HG02798 (cell line): ENCODE measurements at regions not wholly inside any gene's neighbourhood (a gene's known extent, or its start where the extent isn't known, plus 50 kb on each side); places are given as distances from the start of the nearest gene placed in this dataset.

Experiments used
- ATAC-seq: cut with Tn5 transposase; IDR thresholded peaks from one replicate; pipeline ENCODE4 v1.9.1; 2021; ENCODE audit warnings: mild to moderate bottlenecking; ENCODE audit not compliant: unreplicated experiment, poor library complexity

DNA sequence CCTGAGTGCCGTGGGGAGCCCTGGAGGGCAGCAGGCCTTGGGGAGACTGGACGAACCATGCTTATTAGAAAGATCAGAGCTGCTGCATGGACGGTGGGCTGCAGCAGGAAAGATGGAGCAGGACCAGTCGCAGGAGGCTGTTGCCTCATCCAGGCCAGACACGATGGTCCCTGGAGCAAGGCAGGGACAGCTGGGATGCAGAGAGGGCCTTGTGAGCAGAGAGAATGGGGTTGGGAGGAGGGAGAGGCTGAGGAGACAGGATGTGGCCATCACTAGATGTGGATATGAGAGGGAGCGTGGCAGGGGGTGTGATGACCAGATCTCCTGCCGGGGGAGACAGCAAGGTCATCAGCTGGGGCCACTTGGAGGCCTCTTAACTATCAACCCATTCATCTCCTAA, 727.6 kb downstream of the PTPRU start:
- no peak for ATAC-seq

- ATAC-seq, result no peak
Observed at GRCh38 chr1:29962831-29963247, 726.5 kb downstream of the PTPRU start.

DNA sequence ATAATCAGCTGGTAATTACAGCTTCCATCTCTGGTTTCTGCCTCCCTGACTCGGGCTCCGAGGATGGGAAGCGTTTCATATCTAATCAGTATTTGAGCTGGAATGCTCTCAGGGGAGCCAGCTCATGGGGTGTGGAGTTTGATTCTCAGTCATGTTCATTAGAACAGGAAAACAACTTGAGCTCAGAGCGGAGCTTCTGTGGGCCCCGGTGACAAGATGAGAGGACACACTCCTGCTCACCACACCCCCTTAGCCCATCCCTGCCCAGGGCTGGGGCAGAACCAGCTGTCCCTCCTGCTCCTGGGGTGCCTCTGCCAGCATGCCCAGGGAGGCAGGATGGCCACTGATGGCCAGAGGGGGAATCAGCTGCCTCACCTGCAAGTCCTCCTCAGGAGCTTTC, 726.0 kb downstream of the PTPRU start:
- ATAC-seq, result no peak

GRCh38 chr1:29961293-29962059, 725.2 kb downstream of the PTPRU start:
- ATAC-seq, result no peak

- ATAC-seq, result no peak
Observed at GRCh38 chr1:29960876-29961275, 724.6 kb downstream of the PTPRU start.

GRCh38 chr1:29960156-29960755, 723.9 kb downstream of the PTPRU start:
- no peak for ATAC-seq

DNA sequence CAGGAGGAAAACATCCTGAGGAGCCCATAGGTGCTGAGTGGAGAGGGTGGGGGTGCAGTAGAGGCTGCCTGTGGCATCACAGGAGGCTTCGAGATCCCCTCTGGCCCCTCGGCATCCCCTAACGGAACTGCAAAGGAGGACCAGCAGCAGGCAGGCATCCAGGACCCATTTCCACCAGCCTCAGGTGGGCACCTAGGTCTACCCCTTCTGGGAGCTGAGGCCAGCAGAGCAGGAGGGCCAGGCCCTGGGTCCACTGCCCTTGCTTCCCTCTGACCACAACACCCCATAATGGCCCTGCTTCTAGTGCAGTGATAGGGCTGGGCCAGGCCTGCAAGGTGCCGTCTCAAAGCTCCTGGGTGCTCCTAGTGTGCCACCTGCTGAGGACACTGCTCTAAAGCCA, 723.0 kb downstream of the PTPRU start:
- ATAC-seq, result no peak

GRCh38 chr1:29958271-29958670, 721.9 kb downstream of the PTPRU start:
- ATAC-seq, result no peak

- ATAC-seq, result no peak
Observed at GRCh38 chr1:29956349-29957030, 720.2 kb downstream of the PTPRU start.

DNA sequence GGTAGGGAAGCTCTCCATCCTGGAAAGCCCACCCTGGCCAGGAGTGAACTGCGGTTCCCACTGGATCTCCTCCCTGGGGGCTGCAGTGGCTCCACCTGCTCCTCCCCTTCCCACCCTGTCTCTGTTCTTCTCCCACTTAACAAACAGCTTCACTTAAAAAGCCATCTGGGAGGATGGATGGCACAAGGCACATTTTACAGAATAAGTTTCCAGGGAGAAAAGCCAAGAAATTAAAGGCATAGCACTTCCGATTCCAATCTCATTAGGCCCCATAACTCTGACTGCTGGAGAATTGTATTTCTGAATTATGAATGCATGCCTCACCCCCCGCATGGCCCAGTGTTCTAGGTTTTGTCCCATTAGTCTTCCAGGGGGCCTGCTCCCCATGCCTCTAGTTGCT, 718.3 kb downstream of the PTPRU start:
- no peak for ATAC-seq

DNA sequence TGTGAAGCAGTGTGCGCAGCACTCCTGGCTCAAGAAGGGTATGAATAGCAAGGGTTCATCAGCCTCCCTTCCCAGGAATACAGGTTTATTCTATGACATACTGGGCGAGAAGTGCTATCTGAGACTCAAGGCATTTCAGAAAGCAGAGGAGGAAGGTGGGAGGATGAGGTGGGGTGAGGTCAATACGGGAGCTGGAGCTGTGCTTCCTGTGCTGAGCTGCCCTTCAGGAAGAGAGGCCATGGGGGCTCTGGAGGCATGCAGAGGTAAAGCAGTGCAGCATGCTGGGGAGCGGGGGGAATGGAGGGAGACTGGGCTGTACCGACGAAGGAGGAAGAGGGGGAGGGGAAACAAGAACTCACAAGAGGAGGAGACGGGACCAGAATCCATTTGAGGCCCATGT, 717.6 kb downstream of the PTPRU start:
- ATAC-seq, result no peak

DNA sequence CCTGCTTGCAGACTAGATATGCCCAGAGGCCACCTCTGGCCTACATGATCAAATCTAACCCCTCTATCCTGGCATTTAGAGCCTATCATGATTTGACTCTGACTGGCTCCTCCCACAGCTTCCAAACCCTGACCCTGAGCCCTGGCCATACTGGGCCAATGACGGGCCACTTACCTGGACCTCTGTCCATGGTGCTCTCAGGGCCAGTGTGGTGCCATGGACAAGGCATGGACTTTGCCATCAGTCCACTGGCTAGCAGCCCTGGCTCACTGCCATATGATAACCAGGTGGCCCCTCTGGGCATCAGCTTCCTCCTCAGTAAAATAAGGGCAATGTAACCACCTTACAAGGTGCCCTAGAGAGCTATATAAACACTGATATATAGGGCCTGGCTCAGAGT, 713.4 kb downstream of the PTPRU start:
- ATAC-seq, result no peak

- ATAC-seq, result no peak
Observed at GRCh38 chr1:29948581-29948980, 712.3 kb downstream of the PTPRU start.

- ATAC-seq, result no peak
Observed at GRCh38 chr1:29946057-29946456, 709.7 kb downstream of the PTPRU start.

DNA sequence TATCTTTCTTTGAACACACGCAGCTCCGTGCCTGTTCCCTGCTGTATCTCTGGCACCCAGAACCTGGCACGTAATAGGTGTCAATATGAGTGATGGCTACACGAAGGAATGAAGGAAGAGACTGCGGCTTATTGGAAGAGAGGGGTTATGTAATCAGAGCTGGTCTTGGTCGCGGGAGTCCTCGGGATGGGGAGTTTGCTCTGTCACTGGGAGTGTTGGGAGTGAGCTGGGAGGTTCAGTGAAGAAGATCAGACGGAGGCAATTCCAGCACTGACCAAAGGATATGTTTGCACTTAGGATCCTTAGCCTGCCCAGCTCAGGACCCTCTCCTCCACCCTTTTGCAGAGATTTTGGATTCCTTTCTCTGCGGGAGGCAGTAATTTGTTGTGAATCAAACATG, 709.1 kb downstream of the PTPRU start:
- ATAC-seq, result no peak

- no peak for ATAC-seq
Observed at GRCh38 chr1:29944253-29944905, 708.1 kb downstream of the PTPRU start.

- ATAC-seq, result no peak
Observed at GRCh38 chr1:29943034-29943433, 706.7 kb downstream of the PTPRU start.

DNA sequence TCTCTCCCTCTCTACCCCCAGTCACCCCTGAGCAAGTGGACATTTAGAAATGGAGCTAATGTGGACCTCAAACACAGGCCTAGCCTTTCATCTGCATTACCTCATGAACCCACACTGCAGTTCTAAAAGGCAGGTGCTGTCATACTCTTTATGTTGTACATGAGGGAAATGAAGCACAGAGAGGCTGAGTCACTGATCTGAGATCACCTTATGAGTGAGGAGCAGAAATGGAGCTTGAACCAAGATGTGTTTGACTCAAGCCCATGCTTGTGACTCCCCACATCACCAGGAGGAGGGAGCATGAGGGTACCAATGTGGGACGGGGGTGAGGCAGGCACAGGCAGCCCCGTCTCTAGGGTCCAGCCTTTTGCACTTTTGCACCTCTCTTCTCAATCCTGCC, 702.8 kb downstream of the PTPRU start:
- ATAC-seq, result no peak

- ATAC-seq, result no peak
Observed at GRCh38 chr1:29937356-29937755, 701.0 kb downstream of the PTPRU start.

- no peak for ATAC-seq
Observed at GRCh38 chr1:29936031-29936544, 699.8 kb downstream of the PTPRU start.

- no peak for ATAC-seq
Observed at GRCh38 chr1:29934255-29934772, 698.0 kb downstream of the PTPRU start.
